GM21619 (cell line): ENCODE measurements at regions not wholly inside any gene's neighbourhood (a gene's known extent, or its start where the extent isn't known, plus 50 kb on each side); places are given as distances from the start of the nearest gene placed in this dataset.
"Not testable (repeated sequence)": the region's sequence is repeated elsewhere in the genome, so short reads cannot be mapped to it uniquely, and the experiment has no call there.

Source experiments
- ATAC-seq: cut with Tn5 transposase; IDR thresholded peaks from one replicate; pipeline ENCODE4 v1.9.1; 2021; ENCODE audit not compliant: unreplicated experiment

DNA sequence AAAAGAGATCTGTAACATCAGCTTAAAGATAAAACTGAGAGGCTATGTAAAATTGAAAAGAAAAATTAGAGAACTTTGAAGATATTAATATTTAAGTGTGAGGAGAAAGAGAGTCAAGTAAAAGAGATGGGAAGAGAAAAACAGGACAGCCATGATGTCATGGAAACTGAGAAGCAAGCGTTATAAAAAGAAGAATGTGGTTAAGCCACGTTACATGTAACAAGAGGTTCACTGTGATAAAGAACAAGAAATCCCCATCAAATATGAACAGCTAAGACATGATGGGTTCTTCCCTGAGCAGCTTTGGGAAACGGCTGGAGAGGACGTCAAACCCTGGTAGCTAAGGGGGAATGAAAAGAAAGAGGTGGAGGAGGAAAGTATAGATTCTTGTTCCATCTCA, 1269.3 kb upstream of the TENM3 start:
- no peak for ATAC-seq

DNA sequence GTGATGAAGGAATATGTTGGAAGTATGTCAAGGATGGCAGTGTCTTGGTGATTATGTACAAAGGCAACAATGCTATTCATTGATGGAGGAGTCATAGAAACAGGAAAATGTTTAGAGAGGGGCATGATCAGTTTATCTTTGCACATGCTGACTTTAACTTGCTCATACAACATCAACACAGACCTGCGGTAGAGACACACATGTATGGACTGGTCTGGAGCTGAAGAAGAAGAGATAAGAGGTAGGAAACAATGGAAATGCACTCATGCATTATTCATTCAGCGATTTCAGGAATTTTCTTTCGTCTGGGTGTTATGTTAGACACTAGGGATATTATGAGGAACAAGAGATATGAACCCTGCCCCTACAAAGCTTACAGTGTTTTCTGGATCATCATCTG, 1252.3 kb upstream of the TENM3 start:
- no peak for ATAC-seq

DNA sequence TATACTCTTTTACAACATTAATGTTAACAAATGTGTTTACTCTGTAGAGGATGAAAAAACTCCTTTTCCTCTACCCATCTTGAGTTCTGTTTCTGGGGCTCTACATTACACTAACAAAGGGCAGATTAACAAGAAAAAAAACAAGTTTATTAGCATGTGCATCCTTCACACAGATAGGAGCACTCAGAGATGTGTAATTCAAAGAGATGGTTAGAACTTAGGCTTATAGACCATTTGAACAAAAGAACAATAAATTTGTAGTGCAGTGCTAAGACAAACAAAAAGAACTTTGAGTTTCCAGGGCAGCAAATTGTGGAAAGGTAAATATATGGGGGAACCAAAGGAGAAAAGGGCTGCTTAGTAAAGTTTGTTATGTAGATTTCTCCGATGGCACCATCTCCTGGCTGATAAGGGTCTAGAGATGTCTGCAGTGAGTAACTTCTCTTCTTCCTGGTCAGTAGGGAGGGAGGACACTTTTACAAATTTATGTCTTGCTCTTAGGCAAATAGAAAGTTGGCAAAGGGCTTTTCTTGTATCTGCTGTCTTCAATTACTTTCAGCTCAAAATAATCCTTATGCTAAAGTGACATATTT, 1249.9 kb upstream of the TENM3 start:
- no peak for ATAC-seq

- ATAC-seq, result no peak
Measured at GRCh38 chr4:180994722-180995121, 1248.5 kb upstream of the TENM3 start.

- ATAC-seq, result no peak
Measured at GRCh38 chr4:180999217-180999616, 1244.0 kb upstream of the TENM3 start.

DNA sequence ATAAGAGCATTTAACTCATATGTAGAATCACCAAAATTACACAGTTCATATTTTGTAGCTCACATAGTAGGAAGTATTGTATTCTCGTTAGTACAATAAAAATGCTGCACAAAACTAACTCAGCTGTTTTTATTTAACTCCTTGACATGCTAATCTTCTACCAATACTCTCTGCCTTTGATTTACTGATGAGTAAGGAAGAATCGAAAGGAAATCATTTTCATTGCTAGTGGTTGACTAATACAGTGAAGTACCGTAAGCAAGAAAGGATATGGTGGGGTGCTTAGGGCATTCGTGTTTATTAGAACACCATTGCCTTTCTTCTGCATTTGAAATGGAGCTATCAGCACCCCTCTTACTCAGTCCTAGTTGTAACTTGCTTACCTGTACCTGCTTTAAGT, 1239.1 kb upstream of the TENM3 start:
- ATAC-seq, result no peak

DNA sequence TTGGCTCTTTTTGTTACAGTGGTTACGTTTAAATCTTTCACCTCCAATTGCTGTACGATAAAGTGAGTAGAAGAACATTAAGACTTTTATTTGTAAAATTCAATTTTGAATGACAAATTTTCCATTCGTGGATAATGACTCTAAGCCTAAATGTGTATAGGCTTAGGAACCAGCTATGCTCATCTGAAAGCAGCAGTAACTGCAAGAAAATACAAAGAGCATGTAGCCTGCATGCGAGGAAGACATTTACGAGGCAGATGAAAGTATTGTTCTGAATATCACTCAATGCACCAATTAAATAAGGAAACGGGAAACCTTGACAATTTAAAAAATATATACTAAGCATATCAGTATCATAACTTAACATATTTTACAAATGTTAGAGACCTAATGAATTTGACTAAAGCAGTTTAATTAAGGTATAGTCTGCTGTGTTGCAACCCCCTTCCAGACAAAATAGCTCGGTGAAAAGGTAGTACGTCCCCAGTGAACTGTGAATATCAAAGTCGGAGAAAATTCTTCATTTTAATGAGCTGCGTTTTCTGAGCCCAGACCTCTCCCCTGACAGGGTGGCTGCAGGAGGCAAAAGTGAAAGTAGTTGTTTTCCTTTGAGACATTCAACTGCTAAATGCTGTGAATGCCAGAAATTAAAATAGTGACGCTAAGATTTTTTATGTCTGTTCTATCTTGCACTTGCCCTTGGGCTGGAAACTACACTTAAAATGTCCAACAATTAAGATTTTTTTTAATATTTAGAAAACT, 1236.5 kb upstream of the TENM3 start:
- no peak for ATAC-seq

- no peak for ATAC-seq
Measured at GRCh38 chr4:181007751-181008150, 1235.5 kb upstream of the TENM3 start.

DNA sequence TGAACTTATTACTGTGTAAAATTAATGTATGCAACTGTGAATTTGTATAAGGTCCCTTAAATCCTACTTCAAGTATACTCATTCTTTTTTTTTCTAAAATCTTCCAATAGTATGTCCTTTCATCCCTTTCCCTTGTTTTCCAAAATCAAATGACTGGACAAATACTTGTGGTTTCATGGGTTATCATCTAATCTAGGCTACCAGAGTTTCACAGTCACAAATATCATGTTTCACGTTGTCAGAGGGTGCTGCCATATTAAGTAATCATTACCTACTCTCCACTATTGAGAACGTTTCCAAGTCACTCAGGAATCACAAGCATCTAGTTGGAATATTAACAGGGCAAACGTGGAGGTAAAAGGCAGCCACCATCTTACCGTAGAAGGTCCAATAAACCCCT, 1235.0 kb upstream of the TENM3 start:
- no peak for ATAC-seq

- no peak for ATAC-seq
Measured at GRCh38 chr4:181013162-181013561, 1230.0 kb upstream of the TENM3 start.

- ATAC-seq, result no peak
Measured at GRCh38 chr4:181017038-181017437, 1226.2 kb upstream of the TENM3 start.

DNA sequence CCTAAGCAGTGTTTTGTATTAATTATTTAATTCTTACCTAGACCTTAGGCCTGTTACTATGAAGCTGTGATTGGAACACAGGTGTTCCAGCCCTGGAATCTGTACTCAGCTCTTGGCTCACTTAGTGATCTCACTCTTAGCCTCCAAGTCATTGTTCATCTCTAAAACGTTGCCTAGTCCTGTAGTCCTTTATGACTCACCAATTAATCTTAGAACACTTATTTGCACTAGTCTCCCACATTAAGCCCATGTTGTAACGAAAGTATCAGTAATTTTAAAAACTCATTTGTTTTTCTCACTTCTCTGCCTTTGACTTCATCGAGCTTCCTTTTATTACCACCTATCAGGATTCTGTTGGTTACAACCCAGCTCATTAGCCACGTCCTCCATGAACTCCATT, 1224.7 kb upstream of the TENM3 start:
- ATAC-seq, result no peak

DNA sequence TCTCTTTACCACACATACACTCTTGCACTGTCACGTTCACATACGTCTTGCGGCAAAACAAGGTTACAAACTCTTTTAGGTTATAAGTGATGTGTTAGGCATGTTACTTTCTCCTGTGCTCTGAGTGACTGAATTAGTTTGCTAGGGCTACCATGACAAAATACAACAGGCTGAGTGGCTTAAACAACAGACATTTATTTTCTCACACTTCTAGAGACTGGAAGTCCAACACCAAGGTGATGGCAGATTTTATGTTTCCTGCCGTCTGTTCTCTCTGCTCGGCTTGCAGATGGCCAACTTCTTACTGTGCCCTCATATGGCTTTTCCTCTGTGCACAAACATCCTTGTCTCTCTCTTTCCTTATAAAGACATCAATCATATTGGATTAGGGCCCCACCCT, 1224.3 kb upstream of the TENM3 start:
- no peak for ATAC-seq

DNA sequence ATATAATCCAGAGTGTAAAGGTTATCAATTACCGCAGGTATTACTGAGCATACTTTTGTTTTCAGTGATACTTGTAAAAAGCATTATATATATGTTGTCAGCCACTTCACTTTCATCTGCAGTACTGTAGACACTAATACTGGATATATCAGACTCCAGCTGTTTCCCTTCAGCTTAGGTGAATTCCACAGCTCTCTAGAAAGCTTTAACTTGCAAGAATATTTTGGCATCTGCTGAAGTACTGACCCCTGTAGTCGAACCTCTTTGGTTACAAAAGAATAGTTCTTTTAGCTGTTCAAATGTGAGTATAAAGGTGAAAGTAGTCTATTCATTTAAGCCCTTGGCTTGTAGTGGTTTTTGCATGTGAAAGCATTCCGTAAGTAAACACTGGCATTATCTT, 1222.7 kb upstream of the TENM3 start:
- no peak for ATAC-seq

DNA sequence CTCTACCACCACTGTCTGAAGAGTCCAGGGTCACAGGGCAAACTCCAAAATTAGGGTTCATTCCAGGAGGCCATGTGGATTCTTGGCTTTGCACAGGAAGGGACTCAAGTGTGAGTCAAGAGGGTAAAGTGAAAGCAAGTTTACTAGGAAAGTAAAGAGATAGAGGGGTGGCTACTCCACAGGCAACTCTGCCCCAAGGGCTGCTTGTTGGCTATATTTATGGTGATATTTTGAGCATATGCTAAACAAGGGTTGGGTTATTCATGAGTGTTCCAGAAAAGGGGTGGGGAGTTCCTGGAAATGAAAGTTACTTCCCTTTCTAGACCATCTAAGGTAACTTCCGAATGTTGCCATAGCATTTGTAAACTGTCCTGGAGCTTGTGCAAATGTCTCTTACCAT, 1222.0 kb upstream of the TENM3 start:
- no peak for ATAC-seq

- ATAC-seq, result not testable (repeated sequence)
Measured at GRCh38 chr4:181030135-181030921, 1212.9 kb upstream of the TENM3 start.

- no peak for ATAC-seq
Measured at GRCh38 chr4:181030961-181031360, 1212.2 kb upstream of the TENM3 start.

DNA sequence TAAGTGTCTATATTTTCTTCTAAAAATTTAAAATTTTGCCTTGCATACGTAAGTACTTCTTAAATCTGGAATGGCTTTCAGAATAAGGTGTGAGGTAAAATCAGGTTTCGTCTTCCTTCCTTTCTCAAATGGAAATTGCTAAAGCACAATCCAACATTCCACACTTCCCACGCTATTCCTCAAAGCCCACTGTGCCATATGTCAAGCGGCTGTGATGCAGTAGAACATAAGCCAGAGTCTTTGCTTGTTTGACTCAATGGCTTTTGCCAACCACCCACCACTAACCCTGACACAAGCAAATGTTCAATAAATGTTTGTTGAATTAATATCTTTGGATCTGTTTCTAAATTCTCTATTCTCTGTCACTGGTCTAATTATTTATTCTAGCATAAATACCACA, 1199.7 kb upstream of the TENM3 start:
- no peak for ATAC-seq

GRCh38 chr4:181046809-181047208, 1196.4 kb upstream of the TENM3 start:
- ATAC-seq, result no peak

DNA sequence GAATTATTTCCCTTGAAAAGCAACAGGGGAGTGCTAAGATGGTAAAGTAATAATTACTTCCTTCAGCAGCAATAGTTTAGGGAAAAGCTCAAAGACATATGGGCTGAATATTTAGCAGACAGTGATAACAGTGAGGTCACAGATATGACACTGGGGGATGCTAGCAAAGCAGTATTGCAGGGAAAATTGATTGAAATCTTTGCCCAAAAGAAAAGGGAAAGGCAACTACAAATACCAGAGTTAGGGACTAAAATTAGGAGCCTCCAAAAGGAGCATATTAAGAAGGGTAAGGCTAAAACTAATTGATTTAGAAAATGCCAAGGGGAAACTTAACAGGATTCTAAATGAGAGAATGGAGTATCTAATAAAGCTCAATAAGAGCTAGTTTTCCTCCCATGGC, 1191.3 kb upstream of the TENM3 start:
- ATAC-seq, result no peak

DNA sequence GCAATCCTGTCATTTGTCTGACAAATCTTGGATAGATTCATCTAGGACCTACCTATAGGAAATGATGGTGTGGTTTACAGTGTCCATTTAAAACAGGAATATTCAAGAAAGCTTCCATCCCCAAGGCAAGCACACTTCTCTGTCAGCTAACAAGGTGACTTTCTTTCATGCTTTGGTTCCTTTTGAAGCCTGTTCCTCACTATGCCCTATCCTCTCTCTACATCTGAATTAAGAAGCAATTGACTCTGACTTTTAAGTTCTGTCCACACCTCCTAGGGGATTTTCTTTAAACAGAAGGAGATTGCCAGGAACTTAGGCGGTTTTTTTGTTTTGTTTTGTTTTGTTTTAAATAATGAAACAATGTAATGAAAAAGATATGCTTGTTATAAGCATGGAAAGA, 1181.4 kb upstream of the TENM3 start:
- ATAC-seq, result no peak

- ATAC-seq, result no peak
Measured at GRCh38 chr4:181063212-181063611, 1180.0 kb upstream of the TENM3 start.
